ENCODE measurements at regions not wholly inside any gene's neighbourhood (a gene's known extent, or its start where the extent isn't known, plus 50 kb on each side); places are given as distances from the start of the nearest gene placed in this dataset.

DNA sequence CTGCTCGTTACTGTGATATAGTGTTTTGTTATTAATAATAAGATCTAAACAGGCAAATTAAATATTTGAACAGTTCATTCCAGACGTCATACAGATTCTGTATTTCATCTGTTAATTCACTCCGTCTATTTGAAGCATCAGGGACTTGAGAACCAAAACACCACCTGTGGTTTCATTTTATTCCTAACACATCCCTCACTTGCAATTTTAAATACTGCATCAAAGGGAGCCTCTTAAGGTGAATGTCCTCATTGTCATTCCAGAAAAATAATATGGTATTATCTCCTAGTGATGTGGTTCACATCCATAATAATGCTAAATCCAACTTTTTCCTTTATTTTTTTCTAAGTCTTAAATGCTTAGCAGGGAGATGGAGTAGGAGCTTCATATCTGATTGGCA is 1390.9 kb upstream of the CADM2 start:
- no peaks in the 10 kb centered on the region for H3K36me3 Mint-ChIP-seq (ENCODE audit: unreplicated experiment)
- no peaks in the 10 kb centered on the region for H3K9me3 Mint-ChIP-seq (ENCODE audit: unreplicated experiment)
- H3K4me1 Mint-ChIP-seq (ENCODE audit: low read depth, unreplicated experiment), result no peaks in the 10 kb centered on the region
- no peak overlapping the region for H3K4me3 Mint-ChIP-seq (ENCODE audit: unreplicated experiment)
- TF ChIP-seq, protein P1, sequence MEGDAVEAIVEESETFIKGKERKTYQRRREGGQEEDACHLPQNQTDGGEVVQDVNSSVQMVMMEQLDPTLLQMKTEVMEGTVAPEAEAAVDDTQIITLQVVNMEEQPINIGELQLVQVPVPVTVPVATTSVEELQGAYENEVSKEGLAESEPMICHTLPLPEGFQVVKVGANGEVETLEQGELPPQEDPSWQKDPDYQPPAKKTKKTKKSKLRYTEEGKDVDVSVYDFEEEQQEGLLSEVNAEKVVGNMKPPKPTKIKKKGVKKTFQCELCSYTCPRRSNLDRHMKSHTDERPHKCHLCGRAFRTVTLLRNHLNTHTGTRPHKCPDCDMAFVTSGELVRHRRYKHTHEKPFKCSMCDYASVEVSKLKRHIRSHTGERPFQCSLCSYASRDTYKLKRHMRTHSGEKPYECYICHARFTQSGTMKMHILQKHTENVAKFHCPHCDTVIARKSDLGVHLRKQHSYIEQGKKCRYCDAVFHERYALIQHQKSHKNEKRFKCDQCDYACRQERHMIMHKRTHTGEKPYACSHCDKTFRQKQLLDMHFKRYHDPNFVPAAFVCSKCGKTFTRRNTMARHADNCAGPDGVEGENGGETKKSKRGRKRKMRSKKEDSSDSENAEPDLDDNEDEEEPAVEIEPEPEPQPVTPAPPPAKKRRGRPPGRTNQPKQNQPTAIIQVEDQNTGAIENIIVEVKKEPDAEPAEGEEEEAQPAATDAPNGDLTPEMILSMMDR (IDR thresholded peaks at IDR 0.05; ENCODE audit: partially characterized antibody, unreplicated experiment), result no peak
- DNase-seq, result no peak
- H3K27ac Mint-ChIP-seq (ENCODE audit: unreplicated experiment), result no peak overlapping the region
- H3K27me3 Mint-ChIP-seq (ENCODE audit: unreplicated experiment), result no peaks in the 10 kb centered on the region

DNA sequence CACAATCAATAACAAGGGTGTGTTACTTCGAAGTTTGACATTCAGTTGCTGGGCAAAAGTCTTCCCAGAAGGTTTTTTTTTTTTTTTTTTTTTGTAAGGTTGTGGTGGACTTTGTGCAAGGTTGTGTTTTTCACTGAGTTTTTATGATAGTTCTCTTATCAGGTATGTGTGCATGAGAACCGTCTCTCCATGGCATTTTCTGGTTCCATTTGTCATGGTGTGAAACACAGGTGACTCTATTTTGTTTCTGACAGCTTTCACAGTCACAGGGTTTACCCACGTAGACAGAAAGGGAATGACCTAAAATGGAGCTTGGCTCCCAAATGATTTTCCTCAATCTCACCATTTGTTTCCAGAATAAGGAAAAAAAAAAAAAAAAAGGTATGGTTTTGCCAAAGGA is 1377.2 kb upstream of the CADM2 start:
- Mint-ChIP-seq H3K27ac (ENCODE audit: unreplicated experiment) (no peak overlapping the region), H3K4me1 (ENCODE audit: low read depth, unreplicated experiment) (no peaks in the 10 kb centered on the region), H3K36me3 (ENCODE audit: unreplicated experiment) (no peaks in the 10 kb centered on the region), H3K27me3 (ENCODE audit: unreplicated experiment) (peaks cover 1% of the 10 kb centered on the region), H3K9me3 (ENCODE audit: unreplicated experiment) (no peaks in the 10 kb centered on the region), H3K4me3 (ENCODE audit: unreplicated experiment) (no peak overlapping the region)
- DNase-seq, result no peak
- TF ChIP-seq, protein P1 (IDR thresholded peaks at IDR 0.05; ENCODE audit: partially characterized antibody, unreplicated experiment), result no peak

DNA sequence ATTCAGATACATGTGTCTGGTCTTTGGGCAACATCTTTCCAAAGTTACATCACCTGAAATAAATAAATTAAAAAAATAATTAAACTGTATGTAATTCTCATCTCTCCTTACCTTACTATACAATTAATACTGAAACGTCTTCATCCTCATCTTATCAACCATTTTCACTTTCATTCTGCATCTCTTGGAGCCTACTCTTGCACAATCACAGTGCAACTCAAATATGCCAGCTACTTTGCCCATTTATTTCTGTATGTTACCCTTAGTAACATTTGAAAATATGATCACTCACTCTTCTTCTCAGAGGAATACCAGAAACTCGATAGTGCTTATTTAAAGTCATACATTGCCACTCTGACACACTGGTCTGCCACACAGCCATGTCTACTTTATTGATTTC is 1357.1 kb upstream of the CADM2 start:
- no peaks in the 10 kb centered on the region for H3K27me3 Mint-ChIP-seq (ENCODE audit: unreplicated experiment)
- no peak for DNase-seq
- H3K4me1 Mint-ChIP-seq (ENCODE audit: low read depth, unreplicated experiment), result peaks cover 3% of the 10 kb centered on the region
- peaks cover 3% of the 10 kb centered on the region for H3K9me3 Mint-ChIP-seq (ENCODE audit: unreplicated experiment)
- no peaks in the 10 kb centered on the region for H3K36me3 Mint-ChIP-seq (ENCODE audit: unreplicated experiment)
- no peak overlapping the region for H3K4me3 Mint-ChIP-seq (ENCODE audit: unreplicated experiment)
- TF ChIP-seq, protein P1 (IDR thresholded peaks at IDR 0.05; ENCODE audit: partially characterized antibody, unreplicated experiment), result no peak
- H3K27ac Mint-ChIP-seq (ENCODE audit: unreplicated experiment), result no peak overlapping the region

DNA sequence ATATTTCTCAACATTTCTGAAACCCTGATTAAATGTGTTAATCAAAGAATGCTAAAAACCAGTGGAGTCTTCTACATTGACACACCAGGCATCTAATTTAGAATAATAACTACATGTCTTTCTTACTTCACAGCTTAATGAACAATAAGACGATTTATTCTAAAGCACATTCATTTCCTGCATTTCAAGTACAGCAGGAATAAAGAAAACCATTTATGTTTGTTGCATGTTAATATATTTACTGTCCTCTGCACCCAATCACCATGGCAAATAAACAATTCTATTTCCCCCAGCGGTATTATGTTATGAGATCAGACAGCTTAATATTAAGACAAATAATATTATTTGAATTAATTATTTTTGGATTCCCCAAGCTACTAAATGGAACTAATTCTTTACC is 1336.3 kb upstream of the CADM2 start:
- no peak for DNase-seq
- no peaks in the 10 kb centered on the region for H3K36me3 Mint-ChIP-seq (ENCODE audit: unreplicated experiment)
- peaks cover 2% of the 10 kb centered on the region for H3K9me3 Mint-ChIP-seq (ENCODE audit: unreplicated experiment)
- H3K27me3 Mint-ChIP-seq (ENCODE audit: unreplicated experiment), result peaks cover 1% of the 10 kb centered on the region
- H3K4me1 Mint-ChIP-seq (ENCODE audit: low read depth, unreplicated experiment), result peaks cover 10% of the 10 kb centered on the region
- no peak overlapping the region for H3K27ac Mint-ChIP-seq (ENCODE audit: unreplicated experiment)
- no peak overlapping the region for H3K4me3 Mint-ChIP-seq (ENCODE audit: unreplicated experiment)
- TF ChIP-seq, protein P1 (IDR thresholded peaks at IDR 0.05; ENCODE audit: partially characterized antibody, unreplicated experiment), result no peak

DNA sequence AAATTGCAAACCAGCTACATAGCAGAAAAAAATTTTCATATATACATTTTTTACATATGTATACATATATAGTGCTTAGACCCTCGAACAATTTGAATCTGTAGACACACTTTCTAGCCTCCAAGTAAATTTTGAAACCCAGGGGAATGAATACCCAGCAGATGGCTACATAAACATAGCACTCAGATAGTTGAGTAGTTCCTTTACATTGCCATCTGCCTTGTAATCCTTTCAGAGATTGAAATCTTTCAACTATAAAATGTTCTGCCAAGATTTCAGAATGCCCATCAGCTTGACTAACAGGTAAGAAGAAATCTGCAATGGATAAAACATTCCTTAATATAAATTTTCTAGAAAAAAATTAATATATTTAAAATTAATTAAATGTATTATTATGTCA is 1333.5 kb upstream of the CADM2 start:
- Mint-ChIP-seq H3K27me3 (ENCODE audit: unreplicated experiment) (peaks cover 1% of the 10 kb centered on the region), H3K4me1 (ENCODE audit: low read depth, unreplicated experiment) (peaks cover 7% of the 10 kb centered on the region), H3K9me3 (ENCODE audit: unreplicated experiment) (no peaks in the 10 kb centered on the region), H3K36me3 (ENCODE audit: unreplicated experiment) (no peaks in the 10 kb centered on the region), H3K4me3 (ENCODE audit: unreplicated experiment) (no peak overlapping the region), H3K27ac (ENCODE audit: unreplicated experiment) (peak overlapping the region; percentile 72)
- TF ChIP-seq, protein P1 (IDR thresholded peaks at IDR 0.05; ENCODE audit: partially characterized antibody, unreplicated experiment), result no peak
- DNase-seq, result no peak
